ENCODE measurements at regions not wholly inside any gene's neighbourhood (a gene's known extent, or its start where the extent isn't known, plus 50 kb on each side); places are given as distances from the start of the nearest gene placed in this dataset.

DNA sequence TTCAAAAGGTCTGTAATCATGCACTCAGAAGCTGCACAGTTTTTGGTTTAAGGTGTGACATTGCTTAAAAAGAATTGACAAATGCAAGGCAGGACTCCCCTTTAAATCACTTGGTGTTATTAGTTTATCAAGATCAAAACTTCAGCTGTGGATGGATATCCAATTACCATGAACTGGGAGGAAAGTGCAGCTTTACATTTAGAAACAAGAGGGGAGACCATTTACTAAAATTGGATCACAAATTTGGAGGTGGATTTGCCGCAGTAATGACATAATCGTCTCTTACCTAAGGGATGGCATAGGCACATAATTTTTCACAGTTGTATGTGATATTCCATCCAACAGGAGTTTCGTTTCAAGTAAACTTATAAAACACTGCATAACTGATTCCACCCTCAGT, 1610.2 kb downstream of the SLITRK5 start (continued):
- TF ChIP-seq, protein P1, sequence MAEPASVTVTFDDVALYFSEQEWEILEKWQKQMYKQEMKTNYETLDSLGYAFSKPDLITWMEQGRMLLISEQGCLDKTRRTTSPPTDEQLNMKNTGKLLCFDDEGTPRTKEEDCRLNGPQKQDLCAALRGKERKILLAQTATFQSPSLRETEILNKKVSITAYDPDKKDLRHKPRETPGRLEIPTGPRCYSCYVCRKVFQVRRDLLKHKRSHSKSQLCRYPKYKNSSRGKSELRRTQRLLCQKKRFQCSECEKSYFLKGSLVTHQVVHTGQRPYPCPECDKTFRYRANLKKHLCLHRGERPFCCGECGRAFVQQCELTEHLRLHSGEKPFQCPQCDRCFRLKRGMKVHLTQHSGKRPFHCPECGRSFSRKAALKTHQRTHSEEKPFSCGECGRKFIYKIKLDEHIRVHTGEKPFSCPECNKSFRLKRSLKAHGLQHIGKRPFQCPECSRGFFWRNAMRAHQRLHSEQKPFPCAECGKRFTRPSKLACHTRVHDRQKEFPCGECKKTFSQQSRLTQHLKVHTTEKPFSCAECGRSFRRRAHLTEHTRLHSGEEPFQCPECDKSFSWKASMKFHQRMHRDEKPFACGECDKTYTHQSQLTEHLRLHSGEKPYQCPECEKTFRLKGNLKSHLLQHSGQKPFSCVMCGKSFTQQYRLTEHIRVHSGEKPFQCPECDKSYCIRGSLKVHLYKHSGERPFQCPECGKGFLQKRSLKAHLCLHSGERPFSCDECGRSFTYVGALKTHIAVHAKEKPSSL (CRISPR knock-in tag; conservative IDR thresholded peaks at IDR 0.05) = no peak
- TF ChIP-seq, protein P2, sequence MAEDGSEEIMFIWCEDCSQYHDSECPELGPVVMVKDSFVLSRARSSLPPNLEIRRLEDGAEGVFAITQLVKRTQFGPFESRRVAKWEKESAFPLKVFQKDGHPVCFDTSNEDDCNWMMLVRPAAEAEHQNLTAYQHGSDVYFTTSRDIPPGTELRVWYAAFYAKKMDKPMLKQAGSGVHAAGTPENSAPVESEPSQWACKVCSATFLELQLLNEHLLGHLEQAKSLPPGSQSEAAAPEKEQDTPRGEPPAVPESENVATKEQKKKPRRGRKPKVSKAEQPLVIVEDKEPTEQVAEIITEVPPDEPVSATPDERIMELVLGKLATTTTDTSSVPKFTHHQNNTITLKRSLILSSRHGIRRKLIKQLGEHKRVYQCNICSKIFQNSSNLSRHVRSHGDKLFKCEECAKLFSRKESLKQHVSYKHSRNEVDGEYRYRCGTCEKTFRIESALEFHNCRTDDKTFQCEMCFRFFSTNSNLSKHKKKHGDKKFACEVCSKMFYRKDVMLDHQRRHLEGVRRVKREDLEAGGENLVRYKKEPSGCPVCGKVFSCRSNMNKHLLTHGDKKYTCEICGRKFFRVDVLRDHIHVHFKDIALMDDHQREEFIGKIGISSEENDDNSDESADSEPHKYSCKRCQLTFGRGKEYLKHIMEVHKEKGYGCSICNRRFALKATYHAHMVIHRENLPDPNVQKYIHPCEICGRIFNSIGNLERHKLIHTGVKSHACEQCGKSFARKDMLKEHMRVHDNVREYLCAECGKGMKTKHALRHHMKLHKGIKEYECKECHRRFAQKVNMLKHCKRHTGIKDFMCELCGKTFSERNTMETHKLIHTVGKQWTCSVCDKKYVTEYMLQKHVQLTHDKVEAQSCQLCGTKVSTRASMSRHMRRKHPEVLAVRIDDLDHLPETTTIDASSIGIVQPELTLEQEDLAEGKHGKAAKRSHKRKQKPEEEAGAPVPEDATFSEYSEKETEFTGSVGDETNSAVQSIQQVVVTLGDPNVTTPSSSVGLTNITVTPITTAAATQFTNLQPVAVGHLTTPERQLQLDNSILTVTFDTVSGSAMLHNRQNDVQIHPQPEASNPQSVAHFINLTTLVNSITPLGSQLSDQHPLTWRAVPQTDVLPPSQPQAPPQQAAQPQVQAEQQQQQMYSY (CRISPR knock-in tag; IDR thresholded peaks at IDR 0.05) = no peak

DNA sequence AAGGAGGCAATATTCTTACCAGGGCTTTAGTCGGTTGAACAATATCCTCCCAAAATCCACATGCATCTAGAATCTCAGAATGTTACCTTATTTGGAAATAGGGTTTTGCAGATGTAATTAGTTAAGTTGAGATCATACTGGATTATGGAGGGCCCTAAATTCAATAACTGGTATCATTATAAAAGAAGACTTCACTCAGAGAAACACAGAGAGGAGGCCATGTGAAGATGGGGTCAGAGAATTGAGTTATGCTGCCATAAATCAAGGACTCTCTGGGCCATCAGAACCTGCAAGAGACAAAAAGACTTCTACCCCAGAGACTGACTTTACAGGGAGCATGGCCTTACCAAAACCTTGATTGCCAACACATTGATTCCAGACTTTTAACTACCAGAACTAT, 1611.1 kb downstream of the SLITRK5 start:
- ChIA-PET POLR2A (no interaction called here), CTCF (no interaction called here)
- ATAC-seq = no peak
- Mint-ChIP-seq H3K36me3 (peaks cover 5% of the 10 kb centered on the region; the same call in 1 of the 2 replicates), H3K4me1 (no peaks in the 10 kb centered on the region), H3K27ac (no peak overlapping the region), H3K27me3 (ENCODE audit: low read depth) (no peaks in the 10 kb centered on the region), H3K9me3 (peaks cover 6% of the 10 kb centered on the region), H3K4me3 (no peak overlapping the region)
- no peak for DNase-seq (ENCODE audit: low spot score)
- TF ChIP-seq HMGA2 (CRISPR knock-in tag; IDR thresholded peaks at IDR 0.05) (no peak), ZNF396 (CRISPR knock-in tag; IDR thresholded peaks at IDR 0.05; ENCODE audit: borderline replicate concordance) (no peak)
- TF ChIP-seq, protein P2 (CRISPR knock-in tag; IDR thresholded peaks at IDR 0.05) = no peak

DNA sequence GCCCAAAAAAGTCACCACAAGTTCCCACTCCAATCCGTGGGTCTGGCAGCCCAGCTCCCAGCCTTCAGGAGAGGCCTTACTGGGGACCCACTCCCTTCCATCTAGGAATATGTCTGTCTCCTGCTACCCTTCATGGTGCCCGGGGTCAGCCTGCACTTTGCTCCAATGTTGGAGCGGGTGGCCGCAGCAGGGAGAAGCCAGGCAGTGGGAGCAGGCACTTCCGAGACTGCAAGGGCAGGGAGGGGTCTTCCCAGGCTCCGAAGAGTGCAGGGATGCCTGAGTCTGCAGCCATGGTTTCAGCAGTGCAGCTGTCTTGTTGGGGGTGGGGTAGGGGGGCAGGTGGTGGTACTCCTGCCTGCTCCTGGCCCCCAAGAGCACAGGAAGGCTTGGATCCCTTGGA, 1616.2 kb downstream of the SLITRK5 start:
- DNase-seq (ENCODE audit: low spot score) (no peak), ATAC-seq (no peak)
- Mint-ChIP-seq H3K27ac (no peak overlapping the region), H3K27me3 (ENCODE audit: low read depth) (no peaks in the 10 kb centered on the region), H3K36me3 (peaks cover 16% of the 10 kb centered on the region), H3K4me1 (no peaks in the 10 kb centered on the region), H3K4me3 (no peak overlapping the region), H3K9me3 (peaks cover 26% of the 10 kb centered on the region)
- CTCF ChIA-PET = no interaction called here
- TF ChIP-seq, protein P3, sequence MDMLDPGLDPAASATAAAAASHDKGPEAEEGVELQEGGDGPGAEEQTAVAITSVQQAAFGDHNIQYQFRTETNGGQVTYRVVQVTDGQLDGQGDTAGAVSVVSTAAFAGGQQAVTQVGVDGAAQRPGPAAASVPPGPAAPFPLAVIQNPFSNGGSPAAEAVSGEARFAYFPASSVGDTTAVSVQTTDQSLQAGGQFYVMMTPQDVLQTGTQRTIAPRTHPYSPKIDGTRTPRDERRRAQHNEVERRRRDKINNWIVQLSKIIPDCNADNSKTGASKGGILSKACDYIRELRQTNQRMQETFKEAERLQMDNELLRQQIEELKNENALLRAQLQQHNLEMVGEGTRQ (CRISPR knock-in tag; IDR thresholded peaks at IDR 0.05) = no peak
- TF ChIP-seq ZNF423 (CRISPR knock-in tag; IDR thresholded peaks at IDR 0.05) (no peak), ZNF416 (CRISPR knock-in tag; IDR thresholded peaks at IDR 0.05) (no peak), ZNF232 (CRISPR knock-in tag; IDR thresholded peaks at IDR 0.05) (no peak), EMX1 (CRISPR knock-in tag; IDR thresholded peaks at IDR 0.05) (no peak), SOX15 (CRISPR knock-in tag; IDR thresholded peaks at IDR 0.05) (no peak), NFE2L1 (CRISPR knock-in tag; IDR thresholded peaks at IDR 0.05) (no peak), SMAD4 (CRISPR knock-in tag; IDR thresholded peaks at IDR 0.05) (no peak), TEAD1 (CRISPR knock-in tag; IDR thresholded peaks at IDR 0.05) (no peak)
- TF ChIP-seq, protein P4, sequence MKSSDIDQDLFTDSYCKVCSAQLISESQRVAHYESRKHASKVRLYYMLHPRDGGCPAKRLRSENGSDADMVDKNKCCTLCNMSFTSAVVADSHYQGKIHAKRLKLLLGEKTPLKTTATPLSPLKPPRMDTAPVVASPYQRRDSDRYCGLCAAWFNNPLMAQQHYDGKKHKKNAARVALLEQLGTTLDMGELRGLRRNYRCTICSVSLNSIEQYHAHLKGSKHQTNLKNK (CRISPR knock-in tag; IDR thresholded peaks at IDR 0.05) = no peak
- POLR2A ChIA-PET = interaction anchor here (0.5 kb wide), 1 partner anchor 1440 kb away, joined by 3 read pairs; no protein-coding TSS in a partner anchor
